ENCODE measurements at regions not wholly inside any gene's neighbourhood (a gene's known extent, or its start where the extent isn't known, plus 50 kb on each side); places are given as distances from the start of the nearest gene placed in this dataset.

- no peaks in the 10 kb centered on the region for H3K9me3 ChIP-seq (ENCODE audit: low read length)
- CTCF ChIA-PET (ENCODE audit: low intra/inter-chr PET ratio, low total read pairs), result no interaction called here
- H3K9ac ChIP-seq (ENCODE audit: insufficient read depth, low read depth, low read length), result no peak overlapping the region
- in situ Hi-C loops (cut with HindIII; ENCODE audit: extremely low pct_ligation_motif_present, low pct_unique_long_range_greater_than_20kb) (no loop called here), intact Hi-C loops (cut with micrococcal nuclease; ENCODE audit: unreplicated experiment) (no loop called here)
- H2AFZ ChIP-seq (ENCODE audit: low read length), result no peak overlapping the region
- no peaks in the 10 kb centered on the region for H3K36me3 ChIP-seq (replicated peaks in 1 of 2; ENCODE audit: control insufficient read depth in 1 of 2, insufficient read depth in 2 of 2, low read length in 2 of 2)
- no peaks in the 10 kb centered on the region for H4K20me1 ChIP-seq (ENCODE audit: insufficient read depth, low read length)
- no peak overlapping the region for H3K27ac ChIP-seq (ENCODE audit: extremely low read length, insufficient read depth, low read length)
- POLR2A ChIA-PET, result no interaction called here
- no peak overlapping the region for H3K4me2 ChIP-seq (ENCODE audit: low read depth, low read length)
- H3K79me2 ChIP-seq (ENCODE audit: insufficient read depth, low read length), result no peaks in the 10 kb centered on the region
- H3K27me3 ChIP-seq (ENCODE audit: control insufficient read depth in 1 of 2, insufficient read depth in 2 of 2, low read length in 2 of 2), result no peaks in the 10 kb centered on the region
- BruUV-seq (replicated peaks), result no TSS peak
- no peak overlapping the region for H3K4me3 ChIP-seq (replicated peaks in 1 of 3; ENCODE audit: insufficient read depth in 1 of 3, low read depth in 2 of 3, low read length in 3 of 3)
- ATAC-seq, result no peak
- no peak for FAIRE-seq
- no peaks in the 10 kb centered on the region for H3K4me1 ChIP-seq (ENCODE audit: insufficient read depth, low read length)
- no peak for DNase-seq (ENCODE audit: low spot score)
- TF ChIP-seq ZNF550 (CRISPR knock-in tag; IDR thresholded peaks at IDR 0.05; ENCODE audit: borderline replicate concordance) (no peak), IRF2 (CRISPR knock-in tag; IDR thresholded peaks at IDR 0.05) (no peak), BATF2 (CRISPR knock-in tag; IDR thresholded peaks at IDR 0.05) (no peak), ZNF362 (CRISPR knock-in tag; IDR thresholded peaks at IDR 0.05; ENCODE audit: borderline replicate concordance) (no peak), PTBP1 (IDR thresholded peaks at IDR 0.05; ENCODE audit: low read depth, low read length, poor library complexity, severe bottlenecking) (no peak), PBX3 (CRISPR knock-in tag; IDR thresholded peaks at IDR 0.05; ENCODE audit: borderline replicate concordance) (no peak), SRY (CRISPR knock-in tag; IDR thresholded peaks at IDR 0.05) (no peak), ZBTB39 (CRISPR knock-in tag; IDR thresholded peaks at IDR 0.05) (no peak), ZNF558 (CRISPR knock-in tag; IDR thresholded peaks at IDR 0.05; ENCODE audit: borderline replicate concordance) (no peak)
- TF ChIP-seq, protein P1, sequence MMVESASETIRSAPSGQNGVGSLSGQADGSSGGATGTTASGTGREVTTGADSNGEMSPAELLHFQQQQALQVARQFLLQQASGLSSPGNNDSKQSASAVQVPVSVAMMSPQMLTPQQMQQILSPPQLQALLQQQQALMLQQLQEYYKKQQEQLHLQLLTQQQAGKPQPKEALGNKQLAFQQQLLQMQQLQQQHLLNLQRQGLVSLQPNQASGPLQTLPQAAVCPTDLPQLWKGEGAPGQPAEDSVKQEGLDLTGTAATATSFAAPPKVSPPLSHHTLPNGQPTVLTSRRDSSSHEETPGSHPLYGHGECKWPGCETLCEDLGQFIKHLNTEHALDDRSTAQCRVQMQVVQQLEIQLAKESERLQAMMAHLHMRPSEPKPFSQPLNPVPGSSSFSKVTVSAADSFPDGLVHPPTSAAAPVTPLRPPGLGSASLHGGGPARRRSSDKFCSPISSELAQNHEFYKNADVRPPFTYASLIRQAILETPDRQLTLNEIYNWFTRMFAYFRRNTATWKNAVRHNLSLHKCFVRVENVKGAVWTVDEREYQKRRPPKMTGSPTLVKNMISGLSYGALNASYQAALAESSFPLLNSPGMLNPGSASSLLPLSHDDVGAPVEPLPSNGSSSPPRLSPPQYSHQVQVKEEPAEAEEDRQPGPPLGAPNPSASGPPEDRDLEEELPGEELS (CRISPR knock-in tag; IDR thresholded peaks at IDR 0.05), result no peak
- TF ChIP-seq, protein P2, sequence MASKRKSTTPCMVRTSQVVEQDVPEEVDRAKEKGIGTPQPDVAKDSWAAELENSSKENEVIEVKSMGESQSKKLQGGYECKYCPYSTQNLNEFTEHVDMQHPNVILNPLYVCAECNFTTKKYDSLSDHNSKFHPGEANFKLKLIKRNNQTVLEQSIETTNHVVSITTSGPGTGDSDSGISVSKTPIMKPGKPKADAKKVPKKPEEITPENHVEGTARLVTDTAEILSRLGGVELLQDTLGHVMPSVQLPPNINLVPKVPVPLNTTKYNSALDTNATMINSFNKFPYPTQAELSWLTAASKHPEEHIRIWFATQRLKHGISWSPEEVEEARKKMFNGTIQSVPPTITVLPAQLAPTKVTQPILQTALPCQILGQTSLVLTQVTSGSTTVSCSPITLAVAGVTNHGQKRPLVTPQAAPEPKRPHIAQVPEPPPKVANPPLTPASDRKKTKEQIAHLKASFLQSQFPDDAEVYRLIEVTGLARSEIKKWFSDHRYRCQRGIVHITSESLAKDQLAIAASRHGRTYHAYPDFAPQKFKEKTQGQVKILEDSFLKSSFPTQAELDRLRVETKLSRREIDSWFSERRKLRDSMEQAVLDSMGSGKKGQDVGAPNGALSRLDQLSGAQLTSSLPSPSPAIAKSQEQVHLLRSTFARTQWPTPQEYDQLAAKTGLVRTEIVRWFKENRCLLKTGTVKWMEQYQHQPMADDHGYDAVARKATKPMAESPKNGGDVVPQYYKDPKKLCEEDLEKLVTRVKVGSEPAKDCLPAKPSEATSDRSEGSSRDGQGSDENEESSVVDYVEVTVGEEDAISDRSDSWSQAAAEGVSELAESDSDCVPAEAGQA (IDR thresholded peaks at IDR 0.05; ENCODE audit: low read depth), result no peak
- TF ChIP-seq, protein P2 (CRISPR knock-in tag; IDR thresholded peaks at IDR 0.05; ENCODE audit: borderline replicate concordance), result no peak
Observed at GRCh38 chr4:160510928-160511327, 1408.0 kb downstream of the RAPGEF2 start.
